ELR (cell line): ENCODE measurements at regions not wholly inside any gene's neighbourhood (a gene's known extent, or its start where the extent isn't known, plus 50 kb on each side); places are given as distances from the start of the nearest gene placed in this dataset.

Experiments used
- DNase-seq: peaks from one replicate; pipeline ENCODE4 v3.0.0-alpha.2; 2015; ENCODE audit warnings: low read depth

- no peak for DNase-seq
Observed at GRCh38 chr4:125440814-125441213, 126.1 kb downstream of the FAT4 start.

GRCh38 chr4:125444166-125444565 is 129.4 kb downstream of the FAT4 start:
- DNase-seq: no peak

- DNase-seq: no peak
Observed at GRCh38 chr4:125445525-125445924, 130.8 kb downstream of the FAT4 start.

- no peak for DNase-seq
Observed at GRCh38 chr4:125447551-125448290, 133.0 kb downstream of the FAT4 start.

- DNase-seq: no peak
Observed at GRCh38 chr4:125456075-125456474, 141.3 kb downstream of the FAT4 start.

- no peak for DNase-seq
Observed at GRCh38 chr4:125459531-125459930, 144.8 kb downstream of the FAT4 start.

GRCh38 chr4:125461676-125462363 is 147.1 kb downstream of the FAT4 start:
- DNase-seq: no peak

GRCh38 chr4:125464146-125464545 is 149.4 kb downstream of the FAT4 start:
- no peak for DNase-seq

GRCh38 chr4:125481334-125482045 is 166.7 kb downstream of the FAT4 start:
- DNase-seq: no peak

GRCh38 chr4:125482822-125483221 is 168.1 kb downstream of the FAT4 start:
- DNase-seq: no peak

- no peak for DNase-seq
Observed at GRCh38 chr4:125483278-125483677, 168.5 kb downstream of the FAT4 start.

- no peak for DNase-seq
Observed at GRCh38 chr4:125484912-125485311, 170.2 kb downstream of the FAT4 start.

GRCh38 chr4:125486351-125486750 is 171.6 kb downstream of the FAT4 start:
- DNase-seq: no peak

GRCh38 chr4:125489952-125490690 is 175.4 kb downstream of the FAT4 start:
- DNase-seq: no peak

- DNase-seq: no peak
Observed at GRCh38 chr4:125492957-125493356, 178.2 kb downstream of the FAT4 start.

- DNase-seq: no peak
Observed at GRCh38 chr4:125497861-125498260, 183.1 kb downstream of the FAT4 start.

- no peak for DNase-seq
Observed at GRCh38 chr4:125498981-125499380, 184.2 kb downstream of the FAT4 start.

GRCh38 chr4:125501090-125501489 is 186.3 kb downstream of the FAT4 start:
- DNase-seq: no peak

- DNase-seq: no peak
Observed at GRCh38 chr4:125501568-125501967, 186.8 kb downstream of the FAT4 start.

- DNase-seq: no peak
Observed at GRCh38 chr4:125505621-125506020, 190.9 kb downstream of the FAT4 start.

- no peak for DNase-seq
Observed at GRCh38 chr4:125507141-125507540, 192.4 kb downstream of the FAT4 start.

- no peak for DNase-seq
Observed at GRCh38 chr4:125511715-125512114, 197.0 kb downstream of the FAT4 start.
